H7 (cell line): ENCODE measurements at regions not wholly inside any gene's neighbourhood (a gene's known extent, or its start where the extent isn't known, plus 50 kb on each side); places are given as distances from the start of the nearest gene placed in this dataset.
A peak's percentile ranks its signal among the peaks of the same experiment; 100 is the strongest.

Experiments used
- DNase-seq: peaks from one replicate; pipeline ENCODE4 v3.0.0; 2012
- H3K27me3 ChIP-seq: 2 replicates; pipeline ENCODE4 v1.6.0; 2011; ENCODE audit warnings: mild to moderate bottlenecking, low read length; ENCODE audit not compliant: control insufficient read depth, insufficient read depth
- H3K36me3 ChIP-seq: replicated peaks from 2 replicates; pipeline ENCODE4 v1.5.1; 2011; ENCODE audit warnings: low read length; ENCODE audit not compliant: control insufficient read depth, insufficient read depth
- H3K4me3 ChIP-seq: 2 replicates; pipeline ENCODE4 v1.5.1; 2011; ENCODE audit warnings: low read depth, mild to moderate bottlenecking, control low read depth, low read length, moderate library complexity; ENCODE audit not compliant: insufficient read depth

DNA sequence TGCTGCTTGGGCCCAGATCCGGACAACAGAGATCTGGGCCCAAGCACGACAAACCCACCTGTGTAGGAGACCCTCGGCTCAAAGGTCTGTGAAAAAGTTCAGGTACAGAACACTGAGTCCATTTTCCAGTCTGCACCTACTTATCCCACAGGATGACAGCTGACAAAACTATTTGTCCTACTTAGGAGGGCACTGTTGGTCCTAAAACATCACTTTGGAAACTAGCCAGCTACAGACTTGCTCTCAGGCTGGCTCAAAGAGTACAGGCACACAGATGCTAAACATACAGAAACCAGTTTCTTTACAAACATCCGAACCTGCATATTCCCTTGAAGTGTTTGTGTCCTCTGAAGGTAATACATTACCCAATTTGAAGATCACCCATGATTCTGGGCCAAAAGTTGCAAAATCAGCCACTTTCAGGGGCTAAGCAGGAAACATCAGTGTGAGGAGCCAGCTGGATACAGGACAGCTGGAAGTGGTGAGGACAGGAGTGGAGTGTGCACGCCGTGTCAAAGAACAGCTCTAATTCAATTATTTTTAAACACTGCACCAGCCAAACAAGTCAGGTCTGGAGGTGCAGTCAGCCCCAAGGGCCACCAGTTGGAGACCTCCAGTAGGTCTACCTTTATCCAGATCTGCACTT is 88.5 kb downstream of the NOC3L start:
- no peak for DNase-seq
- H3K27me3 ChIP-seq = no peaks in the 10 kb centered on the region
- H3K36me3 ChIP-seq = no peaks in the 10 kb centered on the region
- no peak overlapping the region for H3K4me3 ChIP-seq

DNA sequence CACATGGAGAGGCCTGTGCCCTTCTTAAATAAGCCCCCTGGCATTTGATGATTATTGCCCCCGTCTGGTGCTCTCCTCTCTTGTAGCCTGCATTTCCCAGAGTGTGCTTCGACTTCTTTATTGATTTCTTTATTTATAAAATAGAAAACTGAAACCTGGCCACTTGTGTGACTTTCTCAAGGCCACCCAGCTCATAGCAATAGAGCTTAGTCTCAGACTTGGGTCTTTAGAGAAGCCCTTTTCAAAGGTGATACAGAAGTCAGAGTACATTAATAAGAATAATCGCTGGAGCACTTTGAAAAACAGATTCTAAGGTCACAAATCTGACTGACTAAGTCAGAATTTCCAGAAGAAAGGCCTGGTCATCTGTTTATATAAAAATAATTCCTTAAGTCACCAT is 86.6 kb downstream of the NOC3L start:
- H3K27me3 ChIP-seq = no peaks in the 10 kb centered on the region
- H3K36me3 ChIP-seq = no peaks in the 10 kb centered on the region
- DNase-seq = no peak
- H3K4me3 ChIP-seq = no peak overlapping the region

DNA sequence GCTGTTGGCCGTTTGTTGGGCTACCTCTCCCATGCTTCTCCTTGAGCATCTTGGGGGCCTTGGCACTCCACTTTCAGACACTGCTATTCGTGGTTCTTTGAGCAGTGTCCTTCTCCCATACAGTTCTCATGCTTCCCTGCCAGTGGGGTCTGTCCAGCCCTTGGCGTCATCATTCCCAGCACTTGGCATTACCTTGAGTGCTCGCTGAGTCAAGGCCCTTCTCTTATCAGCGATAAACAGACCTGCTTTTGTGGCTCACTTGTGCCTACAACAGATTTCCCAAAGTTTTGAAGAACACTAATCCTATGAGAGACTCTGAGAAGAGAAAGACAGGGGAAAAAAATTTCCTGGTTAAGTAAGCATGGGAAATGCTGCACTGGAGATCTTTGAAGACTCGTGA is 85.3 kb downstream of the NOC3L start:
- no peaks in the 10 kb centered on the region for H3K36me3 ChIP-seq
- DNase-seq = no peak
- no peaks in the 10 kb centered on the region for H3K27me3 ChIP-seq
- no peak overlapping the region for H3K4me3 ChIP-seq

DNA sequence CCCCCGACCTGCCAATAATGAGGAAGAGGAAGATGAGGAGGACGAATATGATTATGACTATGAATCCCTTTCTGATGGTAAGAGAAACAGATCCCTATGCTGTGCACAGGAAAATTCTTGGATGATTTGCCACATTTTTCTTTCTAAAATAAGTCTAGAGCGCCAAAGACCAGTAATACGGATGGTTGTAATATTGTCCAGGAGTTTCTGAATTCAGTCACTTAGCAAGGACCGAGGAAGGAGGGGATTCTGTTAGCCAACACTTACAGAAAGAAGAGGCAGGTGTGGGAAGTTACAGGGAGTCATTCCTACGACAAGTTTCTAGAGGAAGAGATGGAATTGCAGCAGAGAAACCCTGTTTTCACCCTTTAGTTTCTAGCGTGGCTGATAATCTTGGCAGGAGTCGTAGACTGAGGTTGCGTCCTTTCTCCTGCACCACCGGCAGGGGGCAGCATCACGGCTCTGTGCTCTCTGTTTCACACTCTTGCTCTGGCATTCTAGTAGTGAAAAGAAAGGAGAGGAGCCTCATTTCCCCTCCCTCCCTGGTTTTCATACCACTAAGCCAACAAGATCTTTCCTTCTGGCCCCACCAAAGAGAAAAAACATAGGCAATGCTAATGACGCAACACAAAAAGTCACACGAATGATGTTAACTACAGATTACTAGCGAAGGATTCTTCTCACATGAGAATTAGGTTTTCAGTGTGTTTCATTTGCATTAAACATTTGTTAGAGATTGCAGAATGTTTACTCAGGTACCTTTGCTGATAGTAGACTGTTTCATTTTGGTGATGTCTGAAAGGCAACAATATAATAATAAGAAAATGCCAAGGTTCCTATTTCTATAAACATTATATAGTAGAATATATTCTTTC is 82.7 kb downstream of the NOC3L start:
- H3K36me3 ChIP-seq = no peaks in the 10 kb centered on the region
- no peaks in the 10 kb centered on the region for H3K27me3 ChIP-seq
- peak; percentile 54 for DNase-seq
- no peak overlapping the region for H3K4me3 ChIP-seq

DNA sequence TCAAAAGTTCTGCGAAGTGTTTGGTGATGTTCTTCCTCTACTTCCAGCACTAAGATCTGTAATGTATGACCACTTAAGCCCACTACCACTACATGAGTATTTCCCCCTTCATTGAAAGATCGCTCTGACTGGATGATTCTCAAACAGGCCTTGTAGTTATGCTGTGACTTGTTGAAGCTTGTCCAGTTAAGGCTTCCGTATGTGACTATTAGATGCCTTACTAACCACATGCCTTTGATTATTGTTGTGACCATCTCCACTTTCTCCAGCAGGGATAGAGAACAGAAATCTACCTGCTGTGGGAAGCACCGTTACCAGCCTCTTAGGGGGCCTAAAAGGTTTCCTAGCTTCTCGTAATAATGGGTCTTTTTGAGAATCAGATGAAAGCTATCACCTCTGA is 81.1 kb downstream of the NOC3L start:
- no peaks in the 10 kb centered on the region for H3K36me3 ChIP-seq
- H3K4me3 ChIP-seq = no peak overlapping the region
- no peak for DNase-seq
- no peaks in the 10 kb centered on the region for H3K27me3 ChIP-seq

DNA sequence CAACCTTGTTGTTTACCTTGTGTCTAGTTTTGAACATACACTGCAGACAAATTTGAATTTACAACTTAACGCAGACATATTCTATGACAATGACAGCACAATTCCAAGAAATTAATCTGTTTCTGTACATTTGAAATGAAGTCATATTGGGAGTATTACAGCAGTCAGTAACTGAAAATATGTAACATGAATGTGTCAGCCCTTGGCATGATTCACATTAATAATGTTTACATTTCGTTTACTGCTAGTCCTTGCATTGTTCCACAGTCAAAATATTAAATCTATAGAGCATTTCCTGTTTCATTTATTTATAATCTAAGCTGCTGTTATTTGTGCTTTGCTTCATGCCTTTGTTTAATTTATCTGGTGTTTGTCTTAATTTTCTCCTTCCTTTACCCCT is 80.4 kb downstream of the NOC3L start:
- H3K4me3 ChIP-seq = no peak overlapping the region
- no peaks in the 10 kb centered on the region for H3K27me3 ChIP-seq
- no peaks in the 10 kb centered on the region for H3K36me3 ChIP-seq

More for the DNA sequence above, 80.4 kb downstream of the NOC3L start:
- no peak for DNase-seq
